Left ventricle myocardium superior (tissue), 1 donor: ENCODE measurements at regions not wholly inside any gene's neighbourhood (a gene's known extent, or its start where the extent isn't known, plus 50 kb on each side); places are given as distances from the start of the nearest gene placed in this dataset.
A peak's percentile ranks its signal among the peaks of the same experiment; 100 is the strongest.

Experiments used
- ATAC-seq: fragments of 200-7000 bp; cut with Tn5 transposase; one replicate; pipeline ENCODE4 v1.9.1; 2020; ENCODE audit warnings: mild to moderate bottlenecking, moderate library complexity
- DNase-seq: peaks from one replicate; pipeline ENCODE4 v3.0.0-alpha.2; 2020
- intact Hi-C: fragments of 100-400 bp; cut with micrococcal nuclease; formaldehyde crosslinking; loops from one replicate; pipeline ENCODE4 v1.11.0; 2022
- donor health status: DM: no; HTN: yes; CAD: no; lungs with severe emphysema.

- DNase-seq (no peak), ATAC-seq (no peak)
- intact Hi-C loops = no loop called here
Observed at GRCh38 chr12:115740586-115741155, 536.8 kb downstream of the MED13L start.

GRCh38 chr12:115737895-115738294 lies 539.6 kb downstream of the MED13L start:
- intact Hi-C loops = no loop called here
- DNase-seq = no peak
- ATAC-seq = no peak

- ATAC-seq = no peak
- intact Hi-C loops = no loop called here
- no peak for DNase-seq
Observed at GRCh38 chr12:115736360-115736759, 541.1 kb downstream of the MED13L start.

- DNase-seq = no peak
- intact Hi-C loops = no loop called here
- ATAC-seq = no peak
Observed at GRCh38 chr12:115730975-115731541, 546.4 kb downstream of the MED13L start.

GRCh38 chr12:115726691-115727090 lies 550.8 kb downstream of the MED13L start:
- DNase-seq (no peak), ATAC-seq (no peak)
- intact Hi-C loops = no loop called here

GRCh38 chr12:115722181-115722580 lies 555.3 kb downstream of the MED13L start:
- intact Hi-C loops = no loop called here
- DNase-seq (no peak), ATAC-seq (no peak)

- DNase-seq (no peak), ATAC-seq (no peak)
- intact Hi-C loops = no loop called here
Observed at GRCh38 chr12:115716551-115716950, 560.9 kb downstream of the MED13L start.

GRCh38 chr12:115712676-115713075 lies 564.8 kb downstream of the MED13L start:
- no peak for DNase-seq
- no peak for ATAC-seq
- intact Hi-C loops = no loop called here

- peak; percentile 55 for DNase-seq
- ATAC-seq = peak; percentile 86
- intact Hi-C loops = no loop called here
Observed at GRCh38 chr12:115710104-115710564, 567.4 kb downstream of the MED13L start.

GRCh38 chr12:115709540-115710011 lies 567.9 kb downstream of the MED13L start:
- ATAC-seq (peak; percentile 81), DNase-seq (peak; percentile 75)
- intact Hi-C loops = no loop called here

- no peak for DNase-seq
- no peak for ATAC-seq
- intact Hi-C loops = no loop called here
Observed at GRCh38 chr12:115708801-115709200, 568.7 kb downstream of the MED13L start.

GRCh38 chr12:115700896-115701465 lies 576.5 kb downstream of the MED13L start:
- no peak for ATAC-seq
- intact Hi-C loops = no loop called here
- no peak for DNase-seq

- intact Hi-C loops = no loop called here
- ATAC-seq (no peak), DNase-seq (no peak)
Observed at GRCh38 chr12:115700081-115700480, 577.4 kb downstream of the MED13L start.

- intact Hi-C loops = no loop called here
- no peak for ATAC-seq
- DNase-seq = no peak
Observed at GRCh38 chr12:115698257-115698656, 579.2 kb downstream of the MED13L start.

GRCh38 chr12:115697340-115697739 lies 580.2 kb downstream of the MED13L start:
- no peak for DNase-seq
- intact Hi-C loops = no loop called here
- ATAC-seq = no peak

- no peak for ATAC-seq
- intact Hi-C loops = no loop called here
- no peak for DNase-seq
Observed at GRCh38 chr12:115694564-115694963, 582.9 kb downstream of the MED13L start.

- ATAC-seq = no peak
- intact Hi-C loops = no loop called here
Observed at GRCh38 chr12:115693970-115694369, 583.5 kb downstream of the MED13L start.

GRCh38 chr12:115691123-115691522 lies 586.4 kb downstream of the MED13L start:
- intact Hi-C loops = no loop called here
- no peak for ATAC-seq
- no peak for DNase-seq

More at GRCh38 chr12:115693970-115694369, 583.5 kb downstream of the MED13L start:
- DNase-seq = no peak

- intact Hi-C loops = no loop called here
- ATAC-seq = no peak
Observed at GRCh38 chr12:115687094-115687493, 590.4 kb downstream of the MED13L start.

GRCh38 chr12:115683240-115683780 lies 594.2 kb downstream of the MED13L start:
- intact Hi-C loops = no loop called here
- ATAC-seq (no peak), DNase-seq (no peak)

More at GRCh38 chr12:115687094-115687493, 590.4 kb downstream of the MED13L start:
- no peak for DNase-seq

GRCh38 chr12:115680967-115681366 lies 596.5 kb downstream of the MED13L start:
- no peak for ATAC-seq
- no peak for DNase-seq
- intact Hi-C loops = no loop called here
